Upper lobe of right lung (tissue), 1 donor: ENCODE measurements at regions not wholly inside any gene's neighbourhood (a gene's known extent, or its start where the extent isn't known, plus 50 kb on each side); places are given as distances from the start of the nearest gene placed in this dataset.

Source experiments
- ATAC-seq: fragments of 200-7000 bp; cut with Tn5 transposase; one replicate; pipeline ENCODE4 v1.9.1; 2020; ENCODE audit warnings: mild to moderate bottlenecking, moderate library complexity
- DNase-seq: peaks from one replicate; pipeline ENCODE4 v3.0.0-alpha.2; 2020
- H3K27ac ChIP-seq: fragments of 200-600 bp; one replicate; pipeline ENCODE4 v1.8.0; 2022
- H3K27me3 ChIP-seq: fragments of 200-600 bp; one replicate; pipeline ENCODE4 v1.8.0; 2022; ENCODE audit warnings: mild to moderate bottlenecking
- H3K36me3 ChIP-seq: fragments of 200-600 bp; one replicate; pipeline ENCODE4 v1.8.0; 2022
- H3K4me1 ChIP-seq: fragments of 200-600 bp; one replicate; pipeline ENCODE4 v1.8.0; 2022
- H3K4me3 ChIP-seq: fragments of 200-600 bp; one replicate; pipeline ENCODE4 v1.8.0; 2022; ENCODE audit warnings: mild to moderate bottlenecking
- H3K9me3 ChIP-seq: fragments of 200-600 bp; one replicate; pipeline ENCODE4 v1.8.0; 2022
- intact Hi-C: fragments of 100-400 bp; cut with DNase I; formaldehyde crosslinking; loops from one replicate; pipeline ENCODE4 v1.11.0; 2022
- TF ChIP-seq, protein P1 (sequence below): fragments of 200-600 bp; IDR thresholded peaks from one replicate; pipeline ENCODE4 v1.8.0; 2022; ENCODE audit warnings: antibody characterized with exemption
- donor health status: DM: no; HTN: yes; CAD: no; lungs with severe emphysema.

DNA sequence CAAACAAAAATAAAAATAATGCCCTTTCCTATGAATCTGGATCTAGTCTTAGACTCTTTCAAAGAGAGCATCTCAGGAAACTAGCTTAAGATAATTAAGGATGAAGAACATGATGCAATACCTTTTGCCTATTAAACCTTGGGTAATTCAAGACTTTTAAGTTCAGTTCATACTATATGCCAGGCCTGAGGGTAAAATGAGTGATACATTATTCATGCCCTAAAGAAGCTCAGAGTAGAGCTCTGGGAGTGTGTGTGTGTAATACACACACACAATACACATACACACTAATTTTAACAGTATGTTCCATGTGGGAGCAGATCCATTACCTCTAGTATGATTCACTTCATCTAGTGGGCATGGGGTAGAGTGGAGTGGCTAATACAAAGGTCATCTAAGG lies 651.4 kb upstream of the CHORDC1 start:
- Histone ChIP-seq H3K27me3 (no peaks in the 10 kb centered on the region), H3K9me3 (no peaks in the 10 kb centered on the region), H3K4me3 (no peak overlapping the region), H3K36me3 (no peaks in the 10 kb centered on the region), H3K27ac (no peak overlapping the region), H3K4me1 (no peaks in the 10 kb centered on the region)
- no peak for DNase-seq
- intact Hi-C loops, result no loop called here
- no peak for ATAC-seq
- TF ChIP-seq, protein P1, sequence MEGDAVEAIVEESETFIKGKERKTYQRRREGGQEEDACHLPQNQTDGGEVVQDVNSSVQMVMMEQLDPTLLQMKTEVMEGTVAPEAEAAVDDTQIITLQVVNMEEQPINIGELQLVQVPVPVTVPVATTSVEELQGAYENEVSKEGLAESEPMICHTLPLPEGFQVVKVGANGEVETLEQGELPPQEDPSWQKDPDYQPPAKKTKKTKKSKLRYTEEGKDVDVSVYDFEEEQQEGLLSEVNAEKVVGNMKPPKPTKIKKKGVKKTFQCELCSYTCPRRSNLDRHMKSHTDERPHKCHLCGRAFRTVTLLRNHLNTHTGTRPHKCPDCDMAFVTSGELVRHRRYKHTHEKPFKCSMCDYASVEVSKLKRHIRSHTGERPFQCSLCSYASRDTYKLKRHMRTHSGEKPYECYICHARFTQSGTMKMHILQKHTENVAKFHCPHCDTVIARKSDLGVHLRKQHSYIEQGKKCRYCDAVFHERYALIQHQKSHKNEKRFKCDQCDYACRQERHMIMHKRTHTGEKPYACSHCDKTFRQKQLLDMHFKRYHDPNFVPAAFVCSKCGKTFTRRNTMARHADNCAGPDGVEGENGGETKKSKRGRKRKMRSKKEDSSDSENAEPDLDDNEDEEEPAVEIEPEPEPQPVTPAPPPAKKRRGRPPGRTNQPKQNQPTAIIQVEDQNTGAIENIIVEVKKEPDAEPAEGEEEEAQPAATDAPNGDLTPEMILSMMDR, result no peak

DNA sequence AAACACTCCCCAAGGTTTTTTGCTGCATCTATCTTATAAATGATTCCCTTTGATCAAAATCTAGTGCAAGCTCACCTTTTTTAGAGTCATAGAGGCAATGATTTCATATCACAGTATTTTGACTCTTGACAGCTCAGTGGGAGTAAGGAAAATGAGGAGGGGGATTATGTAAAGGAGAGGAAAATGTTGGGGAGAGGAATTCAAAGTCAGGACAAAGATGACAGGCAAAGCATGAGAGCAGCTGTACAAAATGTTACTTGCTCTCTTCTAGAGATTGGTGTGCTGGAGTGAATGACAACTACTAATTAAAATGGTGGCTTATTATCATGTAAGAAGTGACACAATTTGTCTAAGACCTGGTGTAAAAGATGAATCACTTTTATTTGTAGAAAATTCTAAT lies 644.6 kb upstream of the CHORDC1 start:
- H3K9me3 ChIP-seq, result no peaks in the 10 kb centered on the region
- TF ChIP-seq, protein P1, result no peak
- H3K27ac ChIP-seq, result no peak overlapping the region
- no peaks in the 10 kb centered on the region for H3K36me3 ChIP-seq
- ATAC-seq (no peak), DNase-seq (no peak)
- intact Hi-C loops, result no loop called here
- no peak overlapping the region for H3K4me3 ChIP-seq
- H3K27me3 ChIP-seq, result no peaks in the 10 kb centered on the region
- H3K4me1 ChIP-seq, result no peaks in the 10 kb centered on the region

DNA sequence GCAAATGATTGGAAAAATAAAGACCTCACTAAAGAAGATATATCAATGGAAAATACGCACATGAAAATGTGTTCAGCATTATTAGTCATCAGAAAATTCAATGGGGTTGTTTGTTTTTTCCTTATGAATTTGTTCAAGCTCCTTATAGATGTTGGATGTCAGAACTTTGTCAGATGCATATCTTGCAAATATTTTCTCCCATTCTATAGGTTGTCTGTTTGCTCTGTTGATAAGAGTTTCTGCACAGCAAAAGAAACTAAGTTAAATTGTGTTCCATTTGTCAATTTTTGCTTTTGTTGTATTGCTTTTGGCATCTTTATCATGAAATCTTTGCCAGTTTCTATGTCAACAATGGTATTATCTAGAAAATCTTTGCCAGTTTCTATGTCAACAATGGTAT lies 633.9 kb upstream of the CHORDC1 start:
- no peak for DNase-seq
- Histone ChIP-seq H3K9me3 (no peaks in the 10 kb centered on the region), H3K4me1 (no peaks in the 10 kb centered on the region), H3K27ac (no peak overlapping the region), H3K36me3 (no peaks in the 10 kb centered on the region), H3K4me3 (no peak overlapping the region), H3K27me3 (no peaks in the 10 kb centered on the region)
- no peak for ATAC-seq
- intact Hi-C loops, result no loop called here
- TF ChIP-seq, protein P1, result no peak

DNA sequence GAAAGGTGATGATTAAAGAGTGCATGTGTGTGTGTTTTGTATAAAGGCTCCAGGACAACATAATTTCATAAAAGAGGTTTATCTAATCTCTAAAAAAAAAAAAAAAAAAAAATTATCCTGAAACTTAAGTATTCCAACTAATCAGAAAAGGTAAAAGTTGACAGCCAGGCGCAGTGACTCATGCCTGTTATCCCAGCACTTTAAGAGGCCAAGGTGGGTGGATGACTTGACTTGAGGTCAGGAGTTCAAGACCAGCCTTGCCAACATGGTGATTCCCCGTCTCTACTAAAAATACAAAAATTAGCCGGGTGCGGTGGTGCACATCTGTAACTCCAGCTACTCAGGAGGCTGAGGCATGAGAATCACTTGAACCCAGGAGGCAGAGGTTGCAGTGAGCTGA lies 632.7 kb upstream of the CHORDC1 start:
- DNase-seq (no peak), ATAC-seq (no peak)
- TF ChIP-seq, protein P1, result no peak
- Histone ChIP-seq H3K4me3 (no peak overlapping the region), H3K4me1 (no peaks in the 10 kb centered on the region), H3K36me3 (no peaks in the 10 kb centered on the region), H3K27ac (no peak overlapping the region), H3K27me3 (no peaks in the 10 kb centered on the region), H3K9me3 (no peaks in the 10 kb centered on the region)
- intact Hi-C loops, result no loop called here

DNA sequence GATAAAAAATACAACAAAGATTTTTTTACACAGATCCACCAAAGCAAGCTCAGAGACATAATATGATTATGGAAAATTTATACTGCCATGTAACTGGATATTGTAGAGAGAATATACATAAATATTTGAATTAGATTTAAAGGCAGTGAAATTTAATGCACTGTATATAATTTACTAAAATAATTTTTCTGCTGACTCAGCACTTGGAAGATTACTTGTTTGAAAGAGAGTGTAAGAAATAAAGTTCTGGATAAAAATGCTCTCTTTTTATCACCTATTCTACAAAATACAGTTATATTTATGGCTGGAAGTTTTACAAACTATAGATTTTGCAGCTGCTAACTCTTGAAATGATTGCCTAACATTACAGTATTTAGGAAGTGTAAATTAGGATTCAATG lies 628.3 kb upstream of the CHORDC1 start:
- Histone ChIP-seq H3K36me3 (no peaks in the 10 kb centered on the region), H3K27ac (no peak overlapping the region), H3K27me3 (no peaks in the 10 kb centered on the region), H3K9me3 (no peaks in the 10 kb centered on the region), H3K4me3 (no peak overlapping the region), H3K4me1 (no peaks in the 10 kb centered on the region)
- ATAC-seq (no peak), DNase-seq (no peak)
- TF ChIP-seq, protein P1, result no peak
- intact Hi-C loops, result no loop called here

DNA sequence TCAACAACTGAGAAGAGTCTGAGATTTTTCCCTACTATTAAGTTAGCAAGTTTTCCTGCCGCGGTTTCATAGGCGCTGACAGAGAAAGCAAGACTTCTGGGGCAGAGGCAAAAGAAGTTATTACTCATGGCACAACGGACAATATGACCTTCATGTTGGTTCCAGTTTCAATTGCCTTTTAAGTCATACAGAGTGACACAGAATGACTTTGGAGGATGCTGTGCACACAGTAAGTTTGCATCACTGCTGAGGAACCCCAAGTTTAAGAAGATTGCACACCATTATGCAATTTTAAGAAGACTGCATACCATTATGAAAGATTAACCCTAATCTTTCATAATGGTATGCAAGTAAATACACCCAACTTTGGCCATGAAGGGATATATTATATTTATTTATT lies 626.5 kb upstream of the CHORDC1 start:
- Histone ChIP-seq H3K4me3 (no peak overlapping the region), H3K36me3 (no peaks in the 10 kb centered on the region), H3K27me3 (no peaks in the 10 kb centered on the region), H3K9me3 (no peaks in the 10 kb centered on the region), H3K4me1 (no peaks in the 10 kb centered on the region), H3K27ac (no peak overlapping the region)
- TF ChIP-seq, protein P1, result no peak
- ATAC-seq (no peak), DNase-seq (no peak)
- intact Hi-C loops, result no loop called here
